Iris pigment epithelial cell (primary cell): ENCODE measurements at regions not wholly inside any gene's neighbourhood (a gene's known extent, or its start where the extent isn't known, plus 50 kb on each side); places are given as distances from the start of the nearest gene placed in this dataset.

Experiments
- DNase-seq: peaks from one replicate; pipeline ENCODE4 v3.0.0-alpha.2; 2011; ENCODE audit warnings: low read depth

DNA sequence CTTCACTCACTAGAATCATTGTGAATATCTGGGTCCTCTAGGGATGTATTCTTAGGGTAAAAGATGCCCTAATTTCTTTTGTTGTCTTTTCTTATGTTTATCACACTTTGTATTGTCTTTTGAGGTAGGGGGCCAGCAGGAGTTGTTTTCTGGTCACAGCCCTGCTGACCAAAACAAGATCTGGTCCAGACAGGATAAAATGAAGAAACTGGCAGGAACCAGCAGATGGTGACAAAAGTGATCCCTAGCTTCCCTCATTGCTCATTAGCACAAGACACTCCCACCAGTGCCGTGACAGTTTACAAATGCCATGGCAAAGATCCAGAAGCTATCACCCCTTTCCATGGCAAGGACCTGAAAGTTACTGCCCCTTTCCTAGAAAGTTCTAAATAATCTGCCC lies 81.7 kb upstream of the CCDC85A start:
- DNase-seq = no peak

DNA sequence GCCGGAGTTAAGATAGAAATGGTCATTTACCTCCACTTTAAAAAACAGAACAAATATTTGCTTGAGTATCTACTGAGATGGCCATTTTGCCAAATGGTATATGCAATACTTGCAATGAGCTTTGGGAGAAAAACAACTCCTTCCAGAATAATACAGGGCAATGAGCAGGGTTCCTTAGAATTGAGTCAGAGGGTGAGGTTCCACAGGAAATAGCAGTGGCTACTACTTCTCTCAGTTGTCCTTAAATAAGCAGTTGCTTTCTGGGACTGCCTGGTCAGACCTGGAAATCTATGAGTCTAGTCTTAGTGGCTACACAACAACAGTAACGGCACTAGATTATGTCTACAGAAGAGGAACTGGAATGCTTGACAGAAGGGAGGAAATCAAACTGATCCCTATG lies 80.9 kb upstream of the CCDC85A start:
- peak; percentile 60 for DNase-seq

DNA sequence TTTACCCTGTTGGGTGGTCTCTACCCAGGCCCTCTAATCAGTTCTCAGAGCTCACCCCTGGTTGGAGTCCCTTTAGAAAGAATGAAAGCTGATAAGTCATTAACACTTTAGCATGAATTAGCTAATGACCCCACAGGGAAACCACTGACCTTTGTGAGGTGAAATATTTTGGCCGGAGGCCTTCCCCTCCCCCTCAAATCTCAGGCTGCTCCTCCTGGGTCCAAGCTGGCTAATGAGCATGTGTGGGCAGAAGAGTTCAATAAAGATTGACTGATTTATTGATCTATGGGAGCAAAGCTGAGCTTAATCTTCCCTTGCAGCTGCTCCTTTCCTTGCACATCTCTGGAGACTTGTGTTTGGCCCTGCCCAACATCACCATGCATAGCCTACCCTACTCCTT lies 78.8 kb upstream of the CCDC85A start:
- DNase-seq = no peak

DNA sequence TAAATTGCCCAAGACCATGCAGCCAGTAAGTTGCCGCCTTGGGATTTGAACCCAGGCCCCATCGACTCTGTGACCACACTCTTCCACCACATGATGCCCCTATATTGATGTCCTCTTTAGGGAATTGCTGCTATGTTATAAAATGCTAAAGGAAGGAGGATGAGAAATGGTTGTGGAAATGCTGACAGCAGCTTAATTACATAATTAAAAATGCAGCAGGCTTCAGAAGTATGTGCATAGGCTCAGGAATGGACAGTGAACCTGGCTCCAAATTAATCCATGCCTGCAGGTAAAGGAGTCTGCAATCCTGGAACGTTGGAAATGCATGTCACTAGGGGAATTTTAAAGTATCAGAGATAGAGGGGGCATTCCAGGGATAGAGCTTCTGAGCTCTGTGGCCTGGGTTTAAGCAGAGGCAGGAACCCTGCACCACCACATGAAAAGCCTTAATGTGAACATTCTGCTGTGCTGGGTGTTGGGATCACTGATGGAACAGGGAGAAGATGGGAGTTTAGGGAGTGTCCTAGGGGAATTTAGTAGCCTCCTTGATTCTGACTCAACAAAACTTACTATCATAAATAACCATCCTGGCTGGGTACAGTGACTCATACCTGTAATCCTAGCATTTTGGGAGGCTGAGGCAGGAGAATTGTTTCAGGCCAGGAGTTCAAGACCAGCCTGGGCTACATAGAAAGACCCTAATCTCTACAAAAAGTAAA lies 76.1 kb upstream of the CCDC85A start:
- DNase-seq = no peak

DNA sequence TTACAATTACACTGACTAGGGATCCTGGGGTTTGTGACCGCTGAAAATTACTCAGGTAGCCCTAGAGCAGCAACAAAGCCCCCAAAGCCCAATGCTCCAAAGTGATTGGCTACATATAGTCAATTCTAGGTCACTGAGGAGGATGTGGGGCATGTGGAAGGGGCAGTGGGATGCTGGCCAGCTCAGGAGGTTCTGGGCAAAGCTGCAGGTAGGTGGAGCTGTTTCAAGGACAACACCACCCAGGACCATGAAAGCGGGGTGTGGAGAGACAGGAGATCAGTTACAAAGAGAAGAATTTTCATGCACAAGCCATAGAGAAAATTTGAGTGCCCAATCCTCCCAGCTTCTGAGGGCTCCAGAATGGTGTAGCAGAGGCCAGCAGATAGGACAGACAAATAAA lies 75.0 kb upstream of the CCDC85A start:
- DNase-seq = no peak

DNA sequence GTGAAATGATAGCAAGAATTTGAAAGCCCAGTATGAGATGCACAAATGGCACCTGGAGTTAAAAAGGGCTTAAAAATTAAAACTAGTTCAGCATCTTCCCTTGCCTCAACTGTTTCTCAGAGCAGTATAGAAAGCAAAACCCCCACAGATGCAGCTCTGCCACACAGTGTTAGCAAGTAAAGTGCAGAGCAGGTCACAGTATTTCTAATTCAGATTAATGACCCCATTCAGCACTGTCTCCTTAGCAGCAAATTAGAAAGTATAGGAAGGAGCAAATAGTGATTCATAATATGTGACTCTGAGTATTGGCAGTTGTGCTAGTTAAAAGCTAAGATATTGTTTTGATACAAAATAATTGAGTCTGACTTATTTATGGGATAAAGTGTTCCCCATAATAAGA lies 73.8 kb upstream of the CCDC85A start:
- no peak for DNase-seq

DNA sequence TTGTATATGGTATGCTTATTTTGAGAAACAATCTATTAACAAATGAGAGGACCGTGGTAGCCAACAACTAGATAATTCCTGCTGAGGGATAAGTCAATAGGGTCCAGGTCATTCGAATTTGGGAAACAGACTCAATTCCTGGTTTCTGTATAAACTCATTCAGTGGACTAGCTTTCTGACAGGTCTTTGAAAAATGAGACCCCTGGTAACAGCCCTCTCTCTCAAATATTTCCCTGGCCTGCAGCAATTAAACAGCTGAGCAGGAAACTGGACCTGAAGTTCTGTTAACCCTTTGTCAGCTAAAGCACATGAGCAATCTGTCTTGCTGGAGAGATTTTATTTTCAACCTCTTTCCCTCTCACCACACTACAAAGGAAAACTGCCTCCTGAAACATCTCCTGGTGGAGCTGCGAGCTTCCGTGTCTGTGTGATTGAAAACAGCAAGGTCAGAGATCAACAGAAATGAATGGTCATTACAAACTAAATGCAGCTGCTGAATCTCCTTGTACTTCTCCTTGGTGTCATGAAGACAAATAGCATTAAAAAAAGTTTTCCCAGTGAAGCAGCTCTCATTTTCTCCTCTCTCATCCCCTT lies 70.3 kb upstream of the CCDC85A start:
- no peak for DNase-seq

DNA sequence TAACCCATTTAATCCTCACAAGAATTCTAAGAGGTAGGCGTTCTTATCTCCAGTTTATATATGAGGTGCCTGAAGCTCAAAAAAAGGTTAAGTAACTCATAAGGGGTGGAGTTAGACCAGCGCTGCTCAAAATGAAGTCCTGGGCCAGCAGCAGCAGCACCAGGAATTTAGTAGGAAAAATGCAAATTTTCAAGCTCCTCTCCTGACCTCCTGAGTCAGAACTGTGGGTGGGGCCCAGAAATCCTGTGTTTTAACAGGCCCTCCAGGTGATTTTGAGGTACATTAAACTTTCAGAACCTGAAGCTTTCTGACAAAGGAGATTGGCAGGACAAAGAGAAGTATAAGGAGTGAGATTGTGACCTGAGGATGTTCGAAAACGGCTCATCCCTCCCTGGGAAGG lies 66.0 kb upstream of the CCDC85A start:
- no peak for DNase-seq

DNA sequence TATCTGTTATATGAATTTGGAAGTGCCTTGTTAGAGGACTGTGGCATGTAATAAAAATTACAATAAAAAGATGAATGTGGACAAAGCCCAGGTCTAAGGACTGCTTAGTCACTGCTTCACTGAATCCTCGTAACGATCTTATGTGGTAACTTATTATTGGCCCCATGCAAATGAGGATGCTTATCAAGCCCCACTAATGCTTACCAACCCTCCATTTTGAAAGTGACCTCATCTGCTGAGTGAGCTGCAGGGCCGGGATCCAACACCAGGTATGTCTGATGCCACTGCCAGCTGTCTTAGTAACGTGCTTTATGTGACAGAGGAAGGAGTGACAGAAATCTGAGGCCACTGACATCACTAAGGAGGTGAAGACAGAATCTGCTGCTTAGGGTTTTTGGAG lies 65.3 kb upstream of the CCDC85A start:
- DNase-seq = no peak

DNA sequence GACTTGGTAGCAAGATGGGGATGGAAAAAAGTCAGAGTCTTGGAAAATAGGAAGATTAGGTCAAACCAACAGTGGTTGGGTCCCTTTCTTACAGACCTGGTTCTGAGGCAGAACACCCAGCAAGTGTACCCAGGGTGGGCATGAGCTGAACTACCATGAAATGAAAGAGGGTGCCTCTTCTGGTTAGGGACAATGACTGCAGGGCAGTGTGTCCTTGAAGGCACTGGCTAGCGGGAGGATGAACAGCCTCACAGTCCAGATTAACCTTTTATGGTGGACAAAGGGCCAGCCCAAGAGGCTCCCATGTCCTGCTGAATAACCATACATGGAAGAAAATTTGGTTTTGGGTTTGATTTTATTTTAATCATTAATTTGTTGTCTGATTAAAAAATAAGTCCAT lies 61.8 kb upstream of the CCDC85A start:
- no peak for DNase-seq

DNA sequence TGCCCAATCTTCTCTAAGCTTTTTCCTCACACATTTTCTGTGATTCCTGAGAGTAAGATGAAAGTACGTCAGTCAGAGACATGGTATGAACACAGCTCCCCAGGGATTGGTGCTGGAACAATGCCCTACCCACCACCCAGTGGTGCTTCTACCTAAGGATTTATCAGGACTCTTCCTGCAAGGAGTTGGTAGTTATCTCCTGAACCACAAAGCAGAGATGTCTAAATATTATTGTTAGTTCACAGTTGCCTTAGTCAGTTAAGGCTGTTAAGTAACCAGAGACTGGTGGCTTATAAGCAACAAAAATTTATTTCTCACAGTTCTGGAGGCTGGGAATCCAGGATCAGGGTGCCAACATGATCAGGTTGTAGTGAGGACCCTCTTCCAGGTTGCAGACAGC lies 60.3 kb upstream of the CCDC85A start:
- no peak for DNase-seq

DNA sequence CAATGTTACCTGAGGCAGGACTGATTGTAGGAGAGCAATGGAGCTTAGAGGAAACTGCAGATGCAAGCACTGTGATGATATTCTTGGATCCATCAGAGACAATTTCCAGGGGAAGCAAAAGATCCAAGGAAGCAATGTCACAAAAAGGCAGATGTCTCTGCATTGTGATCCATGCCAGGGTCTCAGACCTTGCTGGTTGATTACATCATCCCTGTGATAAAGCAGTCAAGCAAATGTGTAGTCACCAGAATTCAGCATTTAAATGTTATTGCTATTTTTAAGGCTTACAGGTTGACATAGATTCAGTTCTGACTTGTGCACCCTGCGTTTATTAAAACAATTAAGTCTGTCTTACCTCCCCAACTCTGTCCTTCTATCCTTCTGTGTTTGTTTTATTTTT lies 56.8 kb upstream of the CCDC85A start:
- no peak for DNase-seq

DNA sequence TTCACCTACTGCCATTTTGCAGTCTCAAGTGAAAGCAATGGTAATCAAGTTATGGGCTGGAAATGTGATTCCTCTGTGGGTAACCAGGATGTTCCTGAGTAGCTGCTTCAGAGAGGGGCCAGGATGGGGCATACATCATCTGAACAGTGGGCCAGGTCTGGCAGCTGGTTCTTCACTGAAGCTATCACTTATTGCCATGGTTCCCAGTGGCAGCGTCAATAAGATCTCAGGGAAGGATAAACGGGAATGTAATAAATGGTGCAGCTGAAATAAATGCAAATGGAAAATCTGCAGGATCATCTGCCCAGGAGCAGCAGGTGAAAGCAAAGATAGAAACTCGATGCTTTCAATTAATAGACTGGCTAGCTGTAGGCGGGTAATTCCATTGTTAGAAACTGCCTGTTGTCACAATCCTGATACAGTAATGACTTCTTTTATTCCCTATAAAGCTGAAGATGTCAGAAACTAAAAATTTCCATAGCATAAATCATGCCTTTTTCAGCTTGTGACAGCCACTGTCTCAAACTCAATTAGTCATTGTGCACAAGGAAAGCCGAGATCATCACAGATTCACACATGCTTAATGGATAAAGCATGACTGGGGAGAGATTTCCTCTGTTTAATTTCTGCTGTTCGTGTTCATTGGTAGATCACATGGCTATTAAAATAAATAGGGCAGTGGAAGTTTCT lies 56.2 kb upstream of the CCDC85A start:
- DNase-seq = no peak

DNA sequence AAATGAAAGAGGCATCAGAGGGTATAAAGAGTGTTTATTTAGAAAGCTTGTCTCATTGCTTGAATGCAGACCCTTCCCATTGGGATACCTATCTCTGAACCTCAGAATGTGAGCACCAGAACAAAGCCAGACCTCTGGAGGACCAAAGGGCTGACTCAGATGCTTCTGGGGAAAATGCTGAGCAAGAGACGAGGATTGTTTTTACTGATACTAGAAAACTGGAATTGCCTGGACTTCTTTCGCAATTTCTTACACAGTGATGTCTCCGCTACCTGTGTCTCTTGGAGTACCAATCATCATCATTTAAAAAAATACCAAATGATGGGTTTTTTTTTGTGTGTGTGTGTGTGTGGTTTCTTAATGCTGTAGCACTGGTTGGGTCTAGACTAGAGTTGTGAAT lies 55.6 kb upstream of the CCDC85A start:
- DNase-seq = peak; percentile 23

DNA sequence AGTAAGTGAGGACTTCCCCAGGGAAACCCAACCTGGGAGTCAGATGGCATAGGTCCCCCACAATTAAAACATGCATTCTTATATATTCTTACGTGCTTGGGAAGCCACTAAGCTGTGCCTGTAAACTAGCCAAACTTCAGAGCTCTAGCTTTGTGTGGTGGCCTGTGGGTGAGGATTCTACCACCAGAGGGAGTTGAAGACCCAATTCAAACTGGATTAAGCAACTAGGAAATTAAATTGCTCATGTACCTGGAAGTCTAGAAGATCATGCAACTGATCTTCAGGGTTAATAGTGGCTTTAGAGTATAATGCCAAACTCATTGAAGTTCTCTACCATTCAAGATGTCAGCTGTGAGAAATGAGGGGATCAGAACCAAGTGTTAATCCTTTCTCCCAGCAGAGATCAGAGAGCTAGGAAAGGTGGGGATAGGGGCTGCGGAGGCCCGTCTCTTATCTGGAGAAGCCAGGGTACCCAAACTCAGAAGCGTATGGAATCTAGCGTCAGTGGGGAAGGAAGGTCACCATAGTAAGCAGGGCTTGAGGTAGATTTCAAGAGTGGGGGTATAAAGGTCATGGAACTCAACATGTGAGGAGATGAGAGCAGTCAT lies 53.2 kb upstream of the CCDC85A start:
- DNase-seq = peak; percentile 61

DNA sequence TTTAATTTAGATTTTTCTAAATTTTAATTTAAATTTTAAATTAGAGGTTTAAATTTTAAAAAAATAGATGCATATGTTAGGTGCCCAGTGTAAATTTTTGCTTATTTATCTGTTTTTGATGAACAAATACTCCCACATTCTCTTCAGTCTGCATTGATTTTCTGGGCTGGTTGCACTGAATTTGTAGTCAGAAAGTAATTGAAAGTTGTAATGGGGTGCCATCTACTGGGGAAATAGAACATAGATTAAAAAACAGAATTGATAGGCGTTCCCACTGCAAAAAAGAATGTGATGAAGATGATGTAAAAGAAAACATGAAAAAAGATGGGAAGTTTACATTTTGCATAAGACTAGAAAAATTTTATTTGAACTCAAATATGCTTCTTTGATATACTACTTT lies 51.7 kb upstream of the CCDC85A start:
- peak; percentile 49 for DNase-seq

DNA sequence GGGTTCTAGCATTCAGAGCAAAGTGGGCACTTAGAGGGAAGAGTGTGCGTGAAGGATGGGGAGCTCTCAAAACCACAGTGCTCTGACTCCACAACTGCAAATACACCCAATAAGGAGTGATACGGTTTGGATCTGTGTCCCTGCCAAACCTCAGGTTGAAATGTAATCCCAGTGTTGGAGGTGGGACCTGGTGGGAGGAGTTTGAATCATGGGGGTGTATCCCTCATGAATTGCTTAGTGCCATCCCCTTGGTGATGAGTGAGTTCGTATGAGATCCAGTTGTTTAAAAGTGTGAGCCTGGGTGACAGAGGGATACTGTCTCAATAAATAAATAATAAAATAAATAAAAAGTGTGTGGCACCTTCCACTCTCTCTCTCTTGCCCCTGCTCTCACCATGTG lies 50.3 kb upstream of the CCDC85A start:
- no peak for DNase-seq

DNA sequence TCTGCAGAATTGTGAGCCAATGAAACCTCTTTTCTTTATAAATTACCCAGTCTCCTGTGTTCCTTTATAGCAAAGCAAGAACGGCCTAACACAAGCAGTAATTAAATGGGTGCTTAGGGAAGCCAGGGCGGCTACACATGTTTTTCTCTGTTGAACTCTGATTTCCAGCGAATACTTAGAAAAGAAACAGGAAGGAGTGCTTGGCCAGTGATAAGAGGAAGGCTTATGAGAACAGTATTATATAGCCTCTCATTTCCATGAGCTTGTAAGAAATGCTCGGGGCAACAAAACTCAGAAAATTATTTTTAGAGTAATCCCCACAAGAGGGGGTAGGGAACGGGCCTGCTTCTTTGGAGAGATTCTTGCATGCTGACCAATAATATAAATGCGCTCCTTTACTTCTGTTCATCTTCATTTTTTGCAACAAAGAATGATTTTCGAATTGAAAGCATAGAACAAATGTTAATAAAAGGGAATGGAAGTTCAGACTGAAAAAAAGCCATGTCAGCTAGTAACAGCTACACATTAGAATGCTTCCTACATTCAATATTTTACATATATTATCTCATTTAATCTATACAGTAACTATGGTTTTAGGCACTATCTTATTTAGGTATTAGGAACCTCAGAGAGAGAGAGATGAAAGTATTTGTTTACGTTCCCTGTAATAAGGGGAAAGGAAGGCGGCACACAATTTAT lies 49.7 kb upstream of the CCDC85A start:
- DNase-seq = no peak
